ENCODE measurements at regions not wholly inside any gene's neighbourhood (a gene's known extent, or its start where the extent isn't known, plus 50 kb on each side); places are given as distances from the start of the nearest gene placed in this dataset.

DNA sequence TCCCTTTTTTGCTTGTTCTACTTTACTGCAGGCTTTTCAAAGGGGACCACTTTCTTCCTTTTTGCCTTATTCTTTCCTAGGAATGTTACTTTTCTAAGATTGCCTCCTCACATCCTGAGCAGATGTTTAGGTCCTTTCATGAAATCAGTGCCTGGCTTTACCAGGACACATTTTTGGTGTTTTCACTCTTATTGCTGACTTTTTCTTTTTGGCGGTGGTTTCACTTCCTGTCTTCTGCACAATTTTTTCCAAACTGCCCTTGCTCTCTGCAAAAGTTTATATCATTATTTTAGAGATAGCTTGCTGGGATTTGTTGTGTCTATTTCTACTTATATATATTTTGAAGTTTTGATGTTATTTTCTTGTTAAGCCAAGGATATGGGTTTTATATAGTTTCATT lies 332.2 kb upstream of the MTPN start:
- in situ Hi-C loops (cut with MboI; ENCODE audit: low pct_ligation_motif_present in 1 of 4, low pct_unique_long_range_greater_than_20kb in 1 of 4, low sequenced_read_pairs in 3 of 4) (no loop called here), intact Hi-C loops (cut with DNase I; ENCODE audit: low total_unique reads) (no loop called here)
- 63 to 78% methylated on average over 1 of the region's 1 CpG for WGBS, 2 donors (ENCODE audit: low coverage in 1 of 2)

DNA sequence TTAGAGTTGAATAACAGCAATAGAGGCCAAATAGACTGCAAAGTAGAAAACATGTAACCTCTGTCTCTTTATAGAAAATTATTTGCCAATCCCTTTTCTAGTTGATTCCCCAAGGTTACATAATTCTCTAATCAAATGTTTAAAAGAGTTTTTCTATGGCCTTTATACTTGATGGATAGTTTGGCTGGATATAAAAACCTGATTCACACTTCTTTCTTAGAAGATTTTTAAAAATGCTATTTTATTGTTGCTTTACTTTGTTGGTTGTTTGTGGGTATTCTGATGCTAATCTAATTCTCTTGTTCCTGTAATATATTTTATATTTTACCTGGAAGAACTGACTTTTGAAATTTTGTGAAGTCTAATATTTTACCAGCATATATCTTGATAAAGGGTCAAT lies 331.1 kb upstream of the MTPN start:
- intact Hi-C loops (cut with DNase I; ENCODE audit: low total_unique reads) (no loop called here), in situ Hi-C loops (cut with MboI; ENCODE audit: low pct_ligation_motif_present in 1 of 4, low pct_unique_long_range_greater_than_20kb in 1 of 4, low sequenced_read_pairs in 3 of 4) (no loop called here)
- Histone ChIP-seq H3K27ac (no peak overlapping the region), H3K27me3 (no peaks in the 10 kb centered on the region), H3K4me1 (no peaks in the 10 kb centered on the region), H3K4me3 (no peak overlapping the region), H3K9me3 (peaks cover 0 to 15% of the 10 kb centered on the region in 2 donors), H3K36me3 (no peaks in the 10 kb centered on the region)
- TF ChIP-seq, protein P1, sequence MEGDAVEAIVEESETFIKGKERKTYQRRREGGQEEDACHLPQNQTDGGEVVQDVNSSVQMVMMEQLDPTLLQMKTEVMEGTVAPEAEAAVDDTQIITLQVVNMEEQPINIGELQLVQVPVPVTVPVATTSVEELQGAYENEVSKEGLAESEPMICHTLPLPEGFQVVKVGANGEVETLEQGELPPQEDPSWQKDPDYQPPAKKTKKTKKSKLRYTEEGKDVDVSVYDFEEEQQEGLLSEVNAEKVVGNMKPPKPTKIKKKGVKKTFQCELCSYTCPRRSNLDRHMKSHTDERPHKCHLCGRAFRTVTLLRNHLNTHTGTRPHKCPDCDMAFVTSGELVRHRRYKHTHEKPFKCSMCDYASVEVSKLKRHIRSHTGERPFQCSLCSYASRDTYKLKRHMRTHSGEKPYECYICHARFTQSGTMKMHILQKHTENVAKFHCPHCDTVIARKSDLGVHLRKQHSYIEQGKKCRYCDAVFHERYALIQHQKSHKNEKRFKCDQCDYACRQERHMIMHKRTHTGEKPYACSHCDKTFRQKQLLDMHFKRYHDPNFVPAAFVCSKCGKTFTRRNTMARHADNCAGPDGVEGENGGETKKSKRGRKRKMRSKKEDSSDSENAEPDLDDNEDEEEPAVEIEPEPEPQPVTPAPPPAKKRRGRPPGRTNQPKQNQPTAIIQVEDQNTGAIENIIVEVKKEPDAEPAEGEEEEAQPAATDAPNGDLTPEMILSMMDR (IDR thresholded peaks at IDR 0.05) = no peak
- TF ChIP-seq EP300 (IDR thresholded peaks at IDR 0.05; ENCODE audit: low read depth) = no peak
- no peak for TF ChIP-seq POLR2A (IDR thresholded peaks at IDR 0.05)
- TF ChIP-seq POLR2AphosphoS5 (IDR thresholded peaks at IDR 0.05) = no peak
- DNase-seq = no peak

More for the DNA sequence above, 332.2 kb upstream of the MTPN start:
- DNase-seq = no peak
- TF ChIP-seq POLR2AphosphoS5 (IDR thresholded peaks at IDR 0.05) (no peak), POLR2A (IDR thresholded peaks at IDR 0.05) (no peak), EP300 (IDR thresholded peaks at IDR 0.05; ENCODE audit: low read depth) (no peak)
- TF ChIP-seq, protein P1 (IDR thresholded peaks at IDR 0.05) = no peak
- Histone ChIP-seq H3K4me1 (no peaks in the 10 kb centered on the region), H3K27ac (no peak overlapping the region), H3K27me3 (no peaks in the 10 kb centered on the region), H3K36me3 (no peaks in the 10 kb centered on the region), H3K4me3 (no peak overlapping the region), H3K9me3 (peaks cover 0 to 14% of the 10 kb centered on the region in 2 donors)

DNA sequence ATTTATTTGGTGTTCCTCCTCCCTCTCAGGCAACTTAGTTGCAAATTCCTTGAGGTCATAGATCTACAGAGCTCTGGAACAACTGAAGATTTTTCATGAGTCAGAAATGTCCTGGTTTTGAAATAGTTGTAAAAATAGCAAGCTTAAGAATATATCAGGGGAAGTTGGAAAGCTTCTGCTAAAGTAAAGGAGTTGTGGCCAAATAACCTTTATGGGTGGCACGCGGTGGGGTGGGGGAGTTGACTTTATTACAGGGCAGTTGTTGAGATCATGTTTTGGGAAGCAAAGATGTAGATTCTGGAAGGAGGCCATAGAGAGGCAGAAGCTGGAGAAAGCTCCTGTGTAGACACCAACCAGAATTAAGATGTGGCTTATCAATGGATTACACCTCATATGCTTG lies 326.0 kb upstream of the MTPN start:
- no peak overlapping the region for H3K4me3 ChIP-seq
- H3K4me1 ChIP-seq = no peaks in the 10 kb centered on the region
- intact Hi-C loops (cut with DNase I; ENCODE audit: low total_unique reads) = no loop called here
- H3K9me3 ChIP-seq = peaks cover 0 to 7% of the 10 kb centered on the region in 2 donors
- WGBS, 2 donors (ENCODE audit: low coverage in 1 of 2) = 85 to 96% methylated on average over 2 of the region's 2 CpGs
- TF ChIP-seq POLR2AphosphoS5 (IDR thresholded peaks at IDR 0.05) (no peak), POLR2A (IDR thresholded peaks at IDR 0.05) (no peak), EP300 (IDR thresholded peaks at IDR 0.05; ENCODE audit: low read depth) (no peak)
- TF ChIP-seq, protein P1 (IDR thresholded peaks at IDR 0.05) = no peak
- H3K27me3 ChIP-seq = no peaks in the 10 kb centered on the region
- no peak overlapping the region for H3K27ac ChIP-seq
- no peak for DNase-seq
- H3K36me3 ChIP-seq = no peaks in the 10 kb centered on the region
- in situ Hi-C loops (cut with MboI; ENCODE audit: low pct_ligation_motif_present in 1 of 4, low pct_unique_long_range_greater_than_20kb in 1 of 4, low sequenced_read_pairs in 3 of 4) = no loop called here

DNA sequence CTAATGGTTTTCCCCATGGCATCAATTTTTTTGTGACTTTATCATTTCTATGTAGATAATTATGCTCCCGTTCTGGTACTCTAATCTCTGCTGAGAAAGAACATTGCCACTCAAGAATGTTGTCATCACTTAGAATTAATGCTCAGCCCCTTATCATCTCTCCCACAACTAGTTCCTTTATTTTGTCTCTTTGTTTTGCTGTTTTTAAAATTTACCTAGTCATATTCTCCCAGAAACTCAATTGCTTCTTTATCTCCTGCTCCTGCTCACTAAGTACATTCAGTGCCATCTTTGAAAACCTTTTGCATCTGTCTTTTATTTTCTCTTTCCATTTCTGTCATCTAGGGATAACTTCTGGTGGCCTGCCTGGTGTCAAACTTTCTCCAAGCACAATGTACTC lies 324.9 kb upstream of the MTPN start:
- intact Hi-C loops (cut with DNase I; ENCODE audit: low total_unique reads) = no loop called here
- no peaks in the 10 kb centered on the region for H3K4me1 ChIP-seq
- no peaks in the 10 kb centered on the region for H3K27me3 ChIP-seq
- TF ChIP-seq, protein P1 (IDR thresholded peaks at IDR 0.05) = no peak
- TF ChIP-seq POLR2AphosphoS5 (IDR thresholded peaks at IDR 0.05) (no peak), POLR2A (IDR thresholded peaks at IDR 0.05) (no peak), EP300 (IDR thresholded peaks at IDR 0.05; ENCODE audit: low read depth) (no peak)
- in situ Hi-C loops (cut with MboI; ENCODE audit: low pct_ligation_motif_present in 1 of 4, low pct_unique_long_range_greater_than_20kb in 1 of 4, low sequenced_read_pairs in 3 of 4) = no loop called here
- DNase-seq = no peak
- 82 to 92% methylated on average over 1 of the region's 1 CpG for WGBS, 2 donors (ENCODE audit: low coverage in 1 of 2)
- no peak overlapping the region for H3K27ac ChIP-seq
- H3K9me3 ChIP-seq = peaks cover 0 to 3% of the 10 kb centered on the region in 2 donors
- H3K4me3 ChIP-seq = no peak overlapping the region
- H3K36me3 ChIP-seq = no peaks in the 10 kb centered on the region

All from transverse colon (tissue), 4 donors.